ENCODE measurements at regions not wholly inside any gene's neighbourhood (a gene's known extent, or its start where the extent isn't known, plus 50 kb on each side); places are given as distances from the start of the nearest gene placed in this dataset.

GRCh38 chr9:91114450-91114849 lies 247.3 kb downstream of the AUH start:
- Histone ChIP-seq H3K9me3 (no peaks in the 10 kb centered on the region), H3K4me3 (no peak overlapping the region), H3K4me1 (peaks cover 18% of the 10 kb centered on the region), H3K27me3 (no peaks in the 10 kb centered on the region), H3K27ac (no peak overlapping the region), H3K36me3 (no peaks in the 10 kb centered on the region)
- no peak for TF ChIP-seq CTCF (IDR thresholded peaks at IDR 0.05)
- intact Hi-C loops (cut with DNase I): no loop called here
- DNase-seq: no peak
- no peak for ATAC-seq

GRCh38 chr9:91116211-91116610 lies 245.5 kb downstream of the AUH start:
- no peaks in the 10 kb centered on the region for H3K36me3 ChIP-seq
- TF ChIP-seq CTCF (IDR thresholded peaks at IDR 0.05): no peak
- H3K27ac ChIP-seq: no peak overlapping the region
- no peaks in the 10 kb centered on the region for H3K9me3 ChIP-seq
- ATAC-seq: no peak
- intact Hi-C loops (cut with DNase I): no loop called here
- H3K27me3 ChIP-seq: no peaks in the 10 kb centered on the region
- peaks cover 23% of the 10 kb centered on the region for H3K4me1 ChIP-seq
- no peak for DNase-seq
- H3K4me3 ChIP-seq: no peak overlapping the region

- H3K27me3 ChIP-seq: no peaks in the 10 kb centered on the region
- H3K36me3 ChIP-seq: no peaks in the 10 kb centered on the region
- H3K9me3 ChIP-seq: no peaks in the 10 kb centered on the region
- H3K4me1 ChIP-seq: peaks cover 23% of the 10 kb centered on the region
- H3K4me3 ChIP-seq: no peak overlapping the region
- ATAC-seq (no peak), DNase-seq (no peak)
- intact Hi-C loops (cut with DNase I): no loop called here
- H3K27ac ChIP-seq: no peak overlapping the region
- TF ChIP-seq CTCF (IDR thresholded peaks at IDR 0.05): no peak
Observed at GRCh38 chr9:91116711-91117110, 245.0 kb downstream of the AUH start.

GRCh38 chr9:91117474-91117891 lies 244.2 kb downstream of the AUH start:
- DNase-seq (peak; percentile 67), ATAC-seq (peak; percentile 19)
- intact Hi-C loops (cut with DNase I): no loop called here
- H3K9me3 ChIP-seq: no peaks in the 10 kb centered on the region
- no peaks in the 10 kb centered on the region for H3K36me3 ChIP-seq
- peak overlapping the region; percentile 38 for H3K4me3 ChIP-seq
- H3K27me3 ChIP-seq: no peaks in the 10 kb centered on the region
- H3K27ac ChIP-seq: peak overlapping the region; percentile 77
- no peak for TF ChIP-seq CTCF (IDR thresholded peaks at IDR 0.05)
- H3K4me1 ChIP-seq: peaks cover 23% of the 10 kb centered on the region

GRCh38 chr9:91117959-91118703 lies 243.6 kb downstream of the AUH start:
- H3K4me1 ChIP-seq: peaks cover 23% of the 10 kb centered on the region
- H3K36me3 ChIP-seq: no peaks in the 10 kb centered on the region
- no peaks in the 10 kb centered on the region for H3K9me3 ChIP-seq
- peak overlapping the region; percentile 77 for H3K27ac ChIP-seq
- peak; percentile 98 for DNase-seq
- H3K27me3 ChIP-seq: no peaks in the 10 kb centered on the region
- intact Hi-C loops (cut with DNase I): no loop called here
- peak overlapping the region; percentile 38 for H3K4me3 ChIP-seq
- peak; percentile 99 for ATAC-seq
- TF ChIP-seq CTCF (IDR thresholded peaks at IDR 0.05): no peak

- H3K27me3 ChIP-seq: no peaks in the 10 kb centered on the region
- DNase-seq (no peak), ATAC-seq (no peak)
- TF ChIP-seq CTCF (IDR thresholded peaks at IDR 0.05): no peak
- H3K4me3 ChIP-seq: peak overlapping the region; percentile 38
- peak overlapping the region; percentile 77 for H3K27ac ChIP-seq
- H3K36me3 ChIP-seq: no peaks in the 10 kb centered on the region
- intact Hi-C loops (cut with DNase I): no loop called here
- no peaks in the 10 kb centered on the region for H3K9me3 ChIP-seq
- peaks cover 23% of the 10 kb centered on the region for H3K4me1 ChIP-seq
Observed at GRCh38 chr9:91118704-91119025, 243.1 kb downstream of the AUH start.
